HG03196 (cell line): ENCODE measurements at regions not wholly inside any gene's neighbourhood (a gene's known extent, or its start where the extent isn't known, plus 50 kb on each side); places are given as distances from the start of the nearest gene placed in this dataset.
"Not testable (repeated sequence)": the region's sequence is repeated elsewhere in the genome, so short reads cannot be mapped to it uniquely, and the experiment has no call there.

ENCODE experiments used
- ATAC-seq: cut with Tn5 transposase; IDR thresholded peaks from one replicate; pipeline ENCODE4 v1.9.1; 2021; ENCODE audit not compliant: unreplicated experiment

DNA sequence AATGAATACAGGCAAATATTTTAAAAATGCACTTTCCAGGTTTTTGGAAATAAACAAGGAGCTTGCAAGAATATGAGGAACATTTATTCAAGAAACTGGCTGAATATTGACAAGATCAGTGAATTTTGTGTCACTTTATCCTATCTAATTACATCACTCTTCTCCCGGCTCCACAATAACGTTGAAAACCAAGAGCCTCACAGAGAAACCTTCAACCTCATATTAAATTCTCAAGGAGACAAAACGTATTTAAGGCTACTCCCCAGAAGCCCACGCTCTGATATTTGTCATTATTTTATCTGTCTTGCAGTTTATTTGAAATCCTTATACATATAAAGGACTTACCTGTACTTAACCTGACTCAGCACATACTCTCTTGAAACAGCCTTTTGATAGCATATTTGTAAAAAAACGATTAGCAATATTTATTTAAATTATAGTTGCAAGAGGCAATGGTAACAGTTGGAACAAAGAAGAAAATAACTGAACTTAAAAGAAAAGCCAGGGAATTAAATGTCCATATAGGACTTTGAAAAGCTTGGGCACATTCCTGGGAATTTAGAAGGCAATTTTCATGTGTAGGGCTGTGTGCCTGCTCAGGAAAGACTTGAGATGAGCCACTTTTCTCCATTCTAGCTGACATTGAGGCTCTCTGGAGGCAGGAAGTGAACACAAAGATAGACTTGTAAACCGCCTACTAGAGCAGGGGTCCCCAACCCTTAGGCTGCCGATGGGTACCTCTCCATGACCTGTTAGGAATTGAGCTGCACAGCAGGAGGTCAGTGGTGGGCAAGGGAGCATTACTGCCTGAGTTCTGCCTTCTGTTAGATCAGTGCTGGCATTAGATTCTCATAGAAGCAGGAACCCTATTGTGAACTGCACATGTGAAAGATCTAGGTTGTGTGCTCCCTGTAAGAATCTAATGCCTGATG is 636.4 kb downstream of the SLC16A7 start:
- ATAC-seq = no peak

DNA sequence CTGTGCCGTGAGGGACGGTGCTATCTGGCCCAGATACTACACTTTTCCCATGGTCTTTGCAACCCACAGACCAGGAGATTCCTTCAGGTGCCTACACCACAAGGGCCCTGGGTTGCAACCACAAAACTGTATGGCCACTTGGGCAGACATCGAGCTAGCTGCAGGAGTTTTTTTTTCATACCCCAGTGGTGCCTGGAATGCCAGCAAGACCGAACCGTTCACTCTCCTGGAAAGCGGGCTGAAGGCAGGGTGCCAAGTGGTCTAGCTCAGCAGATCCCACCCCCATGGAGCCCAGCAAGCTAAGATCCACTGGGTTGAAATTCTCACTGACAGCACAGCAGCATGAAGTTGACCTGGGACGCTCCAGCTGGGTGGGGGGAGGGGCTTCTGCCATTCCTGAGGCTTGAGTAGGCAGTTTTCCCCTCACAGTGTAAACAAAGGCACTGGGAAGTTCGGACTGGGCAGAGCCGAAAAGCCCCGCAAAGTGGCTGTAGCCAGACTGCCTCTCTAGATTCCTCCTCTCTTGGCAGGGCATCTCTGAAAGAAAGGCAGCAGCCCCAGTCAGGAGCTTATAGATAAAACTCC is 638.9 kb downstream of the SLC16A7 start:
- not testable (repeated sequence) for ATAC-seq

DNA sequence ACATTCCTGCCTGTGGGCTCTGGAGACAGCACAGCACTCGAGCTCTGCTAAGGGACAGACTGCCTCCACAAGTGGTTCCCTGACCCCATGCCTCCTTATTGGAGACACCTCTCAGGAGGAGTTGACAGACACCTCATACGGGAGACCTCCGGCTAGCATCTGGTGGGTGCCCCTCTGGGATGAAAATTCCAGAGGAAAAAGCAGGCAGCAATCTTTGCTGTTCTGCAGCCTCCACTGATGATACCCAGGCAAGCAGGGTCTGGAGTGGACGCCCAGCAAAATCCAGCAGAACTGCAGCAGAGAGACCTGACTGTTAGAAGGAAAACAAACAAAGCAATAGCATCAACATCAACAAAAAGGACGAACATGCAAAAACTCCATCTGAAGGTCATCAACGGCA is 639.4 kb downstream of the SLC16A7 start:
- ATAC-seq = no peak

GRCh38 chr12:60236416-60236815 is 640.6 kb downstream of the SLC16A7 start:
- not testable (repeated sequence) for ATAC-seq

DNA sequence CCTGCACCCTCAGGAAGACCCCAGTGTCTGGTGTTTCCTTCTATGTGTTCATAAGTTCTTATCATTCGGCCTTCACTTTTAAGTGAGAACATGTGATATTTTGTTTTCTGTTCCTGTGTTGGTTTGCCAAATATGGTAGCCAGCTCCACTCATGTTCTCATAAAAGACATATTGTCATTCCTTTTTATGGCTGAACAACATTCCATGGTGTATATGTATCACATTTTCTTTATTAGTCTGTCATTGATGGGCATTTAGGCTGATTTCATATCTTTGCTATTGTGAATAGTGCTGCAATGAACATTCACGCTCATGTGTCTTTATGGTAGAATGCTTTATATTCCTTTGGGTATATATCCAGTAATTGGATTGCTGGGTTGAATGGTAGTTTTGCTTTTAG is 645.1 kb downstream of the SLC16A7 start:
- ATAC-seq = no peak

DNA sequence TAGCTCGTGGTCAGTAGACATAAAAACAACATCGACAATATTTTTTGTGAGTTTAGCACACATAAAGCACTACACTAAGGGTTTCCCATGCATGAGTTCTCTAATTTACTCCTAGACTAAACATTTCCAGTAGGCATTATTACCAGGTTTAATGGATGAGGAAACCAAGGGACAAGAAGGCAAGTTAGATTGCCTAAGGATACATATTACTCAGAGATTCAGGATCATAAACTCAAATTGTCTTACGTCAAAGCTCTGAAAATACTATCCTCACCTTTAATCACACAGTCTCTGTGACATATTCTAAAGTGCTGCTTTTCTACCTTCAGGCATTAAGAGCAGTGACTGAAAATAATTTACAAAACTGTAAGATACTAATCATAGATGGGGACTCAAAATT is 655.3 kb downstream of the SLC16A7 start:
- ATAC-seq = no peak

DNA sequence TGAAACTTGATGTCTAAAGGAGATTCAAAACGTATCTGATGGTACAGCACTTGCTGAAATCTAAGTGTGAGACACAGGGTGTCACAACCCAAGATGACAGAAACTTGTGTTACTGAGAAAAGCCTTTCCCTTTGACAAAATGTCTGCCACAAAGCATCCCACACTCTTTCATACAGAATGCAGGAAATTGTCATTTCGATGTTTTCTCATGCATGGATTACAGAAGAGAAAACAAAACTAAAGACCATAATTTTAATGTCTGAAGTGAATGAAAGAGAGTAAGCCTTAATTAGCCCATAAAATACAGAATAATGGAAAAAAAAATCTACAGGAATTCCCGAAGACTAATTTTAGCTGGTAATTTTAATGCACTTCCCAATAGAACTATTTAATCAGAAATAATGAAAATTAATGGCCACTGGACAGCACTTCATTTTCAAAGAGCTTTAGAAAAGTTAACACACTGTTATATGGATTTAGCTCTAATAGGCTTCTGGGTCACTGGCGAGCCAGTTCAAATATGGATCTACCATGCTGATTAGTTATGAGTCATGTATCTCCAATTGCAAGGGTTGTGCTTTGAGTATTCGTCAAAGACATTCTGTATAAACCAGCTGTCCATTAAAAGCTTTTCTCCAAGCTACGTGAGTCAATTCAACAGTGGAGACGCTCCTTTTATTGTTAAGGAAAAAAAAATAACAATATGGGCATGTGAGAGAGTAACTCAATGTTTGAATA is 656.7 kb downstream of the SLC16A7 start:
- ATAC-seq = no peak

GRCh38 chr12:60255044-60255443 is 659.2 kb downstream of the SLC16A7 start:
- ATAC-seq = no peak

- no peak for ATAC-seq
These were observed 661.2 kb downstream of the SLC16A7 start for GRCh38 chr12:60257063-60257462.

DNA sequence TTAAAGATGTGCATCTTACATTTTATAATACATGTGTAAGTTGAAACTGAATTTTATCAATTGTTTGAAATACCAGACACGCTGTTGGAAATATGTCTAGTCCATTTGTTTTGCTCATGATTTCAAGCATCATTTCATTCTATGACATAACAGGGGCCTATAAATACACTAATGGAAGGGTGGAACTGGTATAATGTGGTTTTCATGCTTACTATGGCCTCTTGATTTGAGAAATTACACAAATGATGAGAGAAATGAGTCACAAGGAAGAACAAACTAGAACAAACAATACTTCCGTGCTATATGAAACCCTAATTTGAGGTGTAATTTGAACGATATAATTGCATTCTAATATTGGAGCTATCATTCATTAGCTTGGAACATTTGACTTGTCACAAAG is 663.4 kb downstream of the SLC16A7 start:
- ATAC-seq = no peak

DNA sequence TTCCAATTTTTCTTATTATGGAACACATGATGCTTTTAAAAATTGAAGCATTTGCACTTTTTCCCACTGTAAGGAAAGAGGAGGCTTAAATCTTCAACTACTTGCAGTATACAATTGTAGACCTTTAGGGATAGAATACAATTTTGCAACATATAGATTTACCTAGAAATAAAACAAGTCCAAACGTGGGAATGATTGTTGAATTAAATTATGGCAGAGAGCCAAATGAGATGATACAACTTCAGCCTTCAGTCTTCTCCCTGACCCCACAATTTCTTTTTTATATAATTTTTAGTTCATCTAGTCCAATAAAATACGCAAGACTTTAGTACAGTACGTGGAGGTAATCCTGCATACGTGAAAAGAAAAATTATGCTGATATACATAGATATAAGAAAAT is 666.5 kb downstream of the SLC16A7 start:
- ATAC-seq = no peak

- ATAC-seq = no peak
These were observed 667.3 kb downstream of the SLC16A7 start for GRCh38 chr12:60263161-60263560.

DNA sequence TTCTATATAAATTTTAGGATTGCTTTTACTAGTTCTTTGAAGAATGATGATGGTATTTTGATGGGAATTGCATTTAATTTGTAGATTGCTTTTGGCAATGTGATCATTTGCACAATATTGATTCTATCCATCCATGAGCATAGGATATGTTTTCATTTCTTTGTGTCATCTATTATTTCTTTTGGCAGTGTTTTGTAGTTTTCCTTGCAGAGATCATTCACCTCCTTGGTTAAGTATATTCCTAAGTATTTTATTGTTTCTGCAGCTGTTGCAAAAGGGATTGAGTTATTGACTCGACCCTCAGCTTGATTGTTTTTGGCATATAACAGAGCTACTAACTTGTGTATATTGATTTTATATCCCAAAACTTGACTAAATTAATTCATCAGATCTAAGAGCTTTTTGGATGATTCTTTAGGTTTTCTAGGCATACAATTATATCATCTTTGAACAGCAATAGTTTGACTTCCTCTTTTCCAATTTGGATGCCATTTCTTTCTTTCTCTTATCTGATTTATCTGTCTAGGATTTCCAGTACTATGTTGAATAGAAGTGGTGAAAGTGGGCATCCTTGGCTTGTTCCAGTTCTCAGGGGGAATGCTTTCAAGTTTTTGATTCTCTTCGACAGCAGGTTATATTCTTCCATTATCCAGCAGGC is 668.1 kb downstream of the SLC16A7 start:
- no peak for ATAC-seq

GRCh38 chr12:60265741-60266140 is 669.9 kb downstream of the SLC16A7 start:
- no peak for ATAC-seq

DNA sequence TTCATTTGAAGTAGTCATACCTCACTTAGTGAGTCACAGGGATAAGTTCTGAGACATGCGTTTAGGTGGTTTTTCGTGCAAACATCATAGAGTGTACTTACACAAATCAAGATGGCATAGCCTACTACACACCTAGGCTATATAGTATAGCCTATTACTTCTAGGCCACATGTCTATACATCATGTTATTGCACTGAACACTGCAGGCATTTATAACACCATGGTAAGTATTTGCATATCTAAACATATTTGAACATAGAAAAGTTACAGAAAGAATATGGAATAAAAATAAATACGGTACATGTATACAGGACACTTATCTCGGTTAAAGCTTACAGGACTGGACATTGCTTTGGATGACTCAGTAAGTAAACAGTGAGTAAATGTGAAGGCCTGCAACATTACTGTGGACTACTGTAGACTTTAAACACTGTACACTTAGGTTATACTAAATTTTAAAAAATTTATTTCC is 670.6 kb downstream of the SLC16A7 start:
- ATAC-seq = no peak

- no peak for ATAC-seq
These were observed 673.9 kb downstream of the SLC16A7 start for GRCh38 chr12:60269611-60270269.

DNA sequence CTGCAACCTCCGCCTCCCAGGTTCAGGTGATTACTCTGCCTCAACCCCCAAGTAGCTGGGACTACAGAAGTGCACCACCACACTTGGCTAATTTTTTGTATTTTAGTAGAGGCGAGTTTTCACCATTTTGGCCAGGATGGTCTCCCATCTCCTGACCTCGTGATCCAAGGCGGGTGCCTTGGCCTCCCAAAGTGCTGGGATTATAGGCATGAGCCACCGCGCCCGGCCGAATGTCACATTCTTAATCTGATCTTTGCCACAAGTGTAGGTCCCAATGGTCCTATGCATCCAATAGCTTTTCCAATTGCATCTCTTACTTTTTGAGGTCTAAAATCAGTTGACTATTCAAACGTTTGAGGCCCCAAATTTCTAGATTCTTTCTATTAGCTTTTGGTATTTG is 676.0 kb downstream of the SLC16A7 start:
- no peak for ATAC-seq

DNA sequence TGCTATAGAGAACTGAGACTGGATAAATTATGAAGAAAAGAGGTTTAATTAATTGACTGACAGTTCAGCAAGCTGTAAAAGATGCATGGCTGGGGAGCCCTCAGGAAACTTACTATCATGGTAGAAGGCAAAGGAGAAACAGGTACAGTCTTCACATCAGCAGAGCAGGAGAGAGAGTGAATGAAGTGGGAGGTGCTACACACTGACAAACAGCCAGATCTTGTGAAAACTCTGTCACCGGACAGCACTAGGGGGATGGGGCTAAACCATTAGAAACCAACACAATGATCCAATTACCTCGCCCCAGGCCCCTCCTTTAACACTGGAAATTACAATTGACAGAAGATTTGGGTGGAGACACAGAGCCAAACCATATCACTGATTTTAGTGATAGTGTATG is 682.4 kb downstream of the SLC16A7 start:
- no peak for ATAC-seq

DNA sequence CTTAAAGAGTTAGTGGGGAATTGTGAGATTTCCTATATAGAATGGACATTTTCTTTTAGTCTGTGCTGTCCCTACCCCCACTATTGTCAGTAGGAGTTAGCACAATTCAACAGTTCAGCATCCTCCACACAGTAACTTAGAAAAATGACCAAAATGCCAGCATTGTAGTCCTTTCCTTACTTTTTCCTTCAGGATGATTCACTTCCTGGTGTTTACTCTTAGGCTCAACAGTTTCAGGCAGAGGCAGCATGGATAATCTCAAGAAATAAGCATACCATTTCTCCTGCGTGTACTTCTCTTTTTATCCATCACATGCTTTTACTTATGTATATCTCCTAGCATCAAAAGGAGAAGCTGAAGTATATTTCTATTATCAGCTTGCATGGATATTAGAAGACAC is 683.4 kb downstream of the SLC16A7 start:
- no peak for ATAC-seq

- no peak for ATAC-seq
These were observed 685.7 kb downstream of the SLC16A7 start for GRCh38 chr12:60281522-60281921.

DNA sequence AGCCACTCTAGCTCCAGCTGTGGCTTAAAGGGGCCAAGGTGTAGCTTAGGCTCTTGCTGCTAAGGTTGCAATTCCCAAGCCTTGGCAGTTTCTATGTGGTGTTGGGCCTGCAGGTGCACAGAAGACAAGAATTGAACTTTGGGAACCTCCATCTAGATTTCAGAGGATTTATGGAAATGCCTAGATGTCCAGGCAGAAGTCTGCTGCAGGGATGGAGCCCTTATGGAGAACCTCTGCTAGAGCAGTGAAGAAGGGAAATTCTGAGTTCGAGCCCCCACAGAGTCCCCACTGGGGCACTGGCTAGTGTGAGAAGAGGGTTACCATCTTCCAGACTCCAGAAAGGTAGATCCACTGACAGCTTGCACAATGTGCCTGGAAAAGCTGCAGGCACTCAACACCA is 694.7 kb downstream of the SLC16A7 start:
- ATAC-seq = no peak
